ENCODE measurements at regions not wholly inside any gene's neighbourhood (a gene's known extent, or its start where the extent isn't known, plus 50 kb on each side); places are given as distances from the start of the nearest gene placed in this dataset.
A peak's percentile ranks its signal among the peaks of the same experiment; 100 is the strongest.
"Not testable (repeated sequence)": the region's sequence is repeated elsewhere in the genome, so short reads cannot be mapped to it uniquely, and the experiment has no call there.

DNA sequence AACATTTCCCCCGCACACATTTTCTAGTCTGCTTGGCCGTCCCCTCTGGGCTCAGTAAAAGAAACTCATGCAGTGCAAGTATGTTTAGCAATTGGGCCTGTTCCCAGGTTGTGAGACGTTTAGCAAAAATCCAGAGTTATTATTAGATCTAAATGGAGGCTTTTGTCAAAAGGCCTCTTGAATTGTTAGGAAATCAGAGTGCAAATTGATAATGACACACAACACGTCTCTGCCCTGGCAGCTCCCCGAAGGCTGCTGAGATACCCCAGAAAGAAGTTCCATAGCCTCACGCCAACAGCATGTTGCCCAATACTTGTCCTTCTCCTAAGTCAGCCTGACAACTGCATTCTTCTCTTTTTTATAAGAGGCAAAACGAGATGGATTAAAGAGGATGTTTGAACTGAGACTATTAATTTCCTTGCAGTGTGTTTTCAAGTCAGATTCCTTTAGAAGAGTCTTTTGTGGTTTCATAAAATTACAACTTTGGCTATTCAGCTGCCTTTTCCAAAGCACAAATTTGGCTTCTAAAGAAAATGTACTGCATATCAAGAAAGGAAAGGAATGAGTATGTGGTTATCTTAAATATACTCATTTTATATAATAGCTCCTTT, 202.2 kb downstream of the TRIB2 start:
- TF ChIP-seq, protein P1, sequence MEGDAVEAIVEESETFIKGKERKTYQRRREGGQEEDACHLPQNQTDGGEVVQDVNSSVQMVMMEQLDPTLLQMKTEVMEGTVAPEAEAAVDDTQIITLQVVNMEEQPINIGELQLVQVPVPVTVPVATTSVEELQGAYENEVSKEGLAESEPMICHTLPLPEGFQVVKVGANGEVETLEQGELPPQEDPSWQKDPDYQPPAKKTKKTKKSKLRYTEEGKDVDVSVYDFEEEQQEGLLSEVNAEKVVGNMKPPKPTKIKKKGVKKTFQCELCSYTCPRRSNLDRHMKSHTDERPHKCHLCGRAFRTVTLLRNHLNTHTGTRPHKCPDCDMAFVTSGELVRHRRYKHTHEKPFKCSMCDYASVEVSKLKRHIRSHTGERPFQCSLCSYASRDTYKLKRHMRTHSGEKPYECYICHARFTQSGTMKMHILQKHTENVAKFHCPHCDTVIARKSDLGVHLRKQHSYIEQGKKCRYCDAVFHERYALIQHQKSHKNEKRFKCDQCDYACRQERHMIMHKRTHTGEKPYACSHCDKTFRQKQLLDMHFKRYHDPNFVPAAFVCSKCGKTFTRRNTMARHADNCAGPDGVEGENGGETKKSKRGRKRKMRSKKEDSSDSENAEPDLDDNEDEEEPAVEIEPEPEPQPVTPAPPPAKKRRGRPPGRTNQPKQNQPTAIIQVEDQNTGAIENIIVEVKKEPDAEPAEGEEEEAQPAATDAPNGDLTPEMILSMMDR (IDR thresholded peaks at IDR 0.05): no peak
- no peak for TF ChIP-seq POLR2A (IDR thresholded peaks at IDR 0.05)
- intact Hi-C loops (cut with DNase I): loop anchor here in 5 of 10 donors (5.0 kb wide), 5 partner anchors 72 to 182 kb away; no protein-coding TSS in a partner anchor
- peaks cover 0 to 28% (median 16%) of the 10 kb centered on the region in 12 donors for H3K4me1 ChIP-seq
- DNase-seq (peak; percentile 57 to 88 (median 71)), ATAC-seq (peak; percentile 85 to 97 (median 94))
- peak overlapping the region in 1 of 12 donors; percentile 2 for H3K4me3 ChIP-seq
- H3K27me3 ChIP-seq: no peaks in the 10 kb centered on the region
- H3K9me3 ChIP-seq: no peaks in the 10 kb centered on the region
- 24 to 36% (median 32%) methylated on average over 7 of the region's 7 CpGs for WGBS, 4 donors
- H3K27ac ChIP-seq: peak overlapping the region; percentile 39 to 90 (median 77)
- H3K36me3 ChIP-seq: no peaks in the 10 kb centered on the region

DNA sequence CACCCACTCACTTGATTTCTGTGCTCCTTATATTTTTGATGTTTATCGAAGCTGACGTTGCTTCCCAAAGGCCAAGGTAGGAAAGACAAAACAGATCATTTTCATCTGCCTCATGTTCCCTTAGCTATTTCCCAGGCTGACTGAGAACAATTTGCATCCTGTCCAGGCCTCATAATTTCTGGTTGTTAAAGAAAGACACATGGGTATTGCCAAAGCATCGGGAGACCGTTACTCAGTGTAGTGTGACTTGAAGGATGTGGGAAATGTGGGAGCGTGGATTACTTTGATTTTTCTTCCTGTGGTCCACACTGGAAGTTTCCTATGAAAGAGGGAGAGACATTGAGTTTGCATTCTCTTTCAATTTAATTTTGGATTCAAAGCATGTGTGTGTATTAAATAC, 204.6 kb downstream of the TRIB2 start:
- intact Hi-C loops (cut with DNase I): loop anchor here in 4 of 10 donors (5.0 to 10.0 kb wide), 4 partner anchors 94 to 1097 kb away; no protein-coding TSS in a partner anchor
- 63 to 77% (median 70%) methylated on average over 5 of the region's 5 CpGs for WGBS, 4 donors
- Histone ChIP-seq H3K4me1 (peaks cover 0 to 28% (median 16%) of the 10 kb centered on the region in 12 donors), H3K9me3 (no peaks in the 10 kb centered on the region), H3K27ac (peak overlapping the region in 1 of 12 donors; percentile 8), H3K36me3 (no peaks in the 10 kb centered on the region), H3K4me3 (no peak overlapping the region), H3K27me3 (no peaks in the 10 kb centered on the region)
- TF ChIP-seq POLR2A (IDR thresholded peaks at IDR 0.05): no peak
- TF ChIP-seq, protein P1 (IDR thresholded peaks at IDR 0.05): no peak
- no peak for ATAC-seq
- DNase-seq: no peak

DNA sequence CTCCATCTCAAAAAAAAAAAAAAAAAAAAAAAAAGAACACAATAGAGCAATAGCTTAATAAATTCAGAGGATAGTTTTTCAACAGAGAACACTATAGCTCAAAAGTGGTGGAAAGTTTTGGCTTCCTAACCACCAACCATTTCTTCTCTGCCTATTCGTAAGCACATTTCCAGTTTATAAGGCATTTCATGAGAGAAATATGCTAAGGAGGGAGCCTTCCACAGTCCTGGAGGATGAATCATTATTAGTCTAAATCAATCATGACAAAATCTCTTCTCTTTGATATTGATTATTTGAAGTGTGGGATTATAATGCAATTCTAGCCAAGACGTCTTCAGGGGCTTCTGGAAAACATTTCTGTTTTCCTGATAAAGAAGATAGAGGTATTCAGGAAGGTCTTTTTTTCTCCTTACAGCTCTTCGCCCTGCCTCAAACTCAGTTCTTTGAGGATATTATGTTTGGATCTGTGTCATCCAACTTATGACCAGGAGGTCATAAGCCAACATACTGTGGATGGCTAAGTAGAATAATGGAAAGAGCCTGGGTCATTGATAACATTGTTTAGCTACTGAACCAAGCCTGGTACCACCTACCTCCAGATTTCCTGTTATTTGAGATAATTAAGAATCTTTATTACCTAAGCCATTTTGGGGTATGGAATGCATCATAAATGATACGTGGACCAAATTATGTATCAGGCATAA, 207.3 kb downstream of the TRIB2 start:
- no peaks in the 10 kb centered on the region for H3K27me3 ChIP-seq
- no peak overlapping the region for H3K27ac ChIP-seq
- H3K4me3 ChIP-seq: no peak overlapping the region
- ATAC-seq (no peak), DNase-seq (no peak)
- no peaks in the 10 kb centered on the region for H3K36me3 ChIP-seq
- no peaks in the 10 kb centered on the region for H3K9me3 ChIP-seq
- 88 to 93% (median 91%) methylated on average over 4 of the region's 4 CpGs for WGBS, 4 donors
- TF ChIP-seq POLR2A (IDR thresholded peaks at IDR 0.05): no peak
- TF ChIP-seq, protein P1 (IDR thresholded peaks at IDR 0.05): no peak
- intact Hi-C loops (cut with DNase I): loop anchor here in 4 of 10 donors (2.0 to 10.0 kb wide), 5 partner anchors 97 to 1099 kb away; no protein-coding TSS in a partner anchor
- peaks cover 0 to 25% (median 13%) of the 10 kb centered on the region in 12 donors for H3K4me1 ChIP-seq

DNA sequence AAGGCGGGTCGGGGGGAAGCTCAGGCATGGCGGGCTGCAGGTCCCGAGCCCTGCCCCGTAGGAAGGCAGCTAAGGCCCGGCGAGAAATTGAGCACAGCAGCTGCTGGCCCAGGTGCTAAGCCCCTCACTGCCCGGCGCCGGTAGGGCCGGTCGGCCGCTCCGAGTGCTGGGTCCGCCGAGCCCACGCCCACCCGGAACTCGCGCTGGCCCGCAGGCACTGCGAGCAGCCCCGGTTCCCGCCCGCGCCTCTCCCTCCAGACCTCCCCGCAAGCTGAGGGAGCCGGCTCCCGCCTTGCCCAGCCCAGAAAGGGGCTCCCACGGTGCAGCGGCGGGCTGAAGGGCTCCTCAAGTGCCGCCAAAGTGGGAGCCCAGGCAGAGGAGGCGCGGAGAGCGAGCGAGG, 209.9 kb downstream of the TRIB2 start:
- not testable (repeated sequence) for H3K27me3 ChIP-seq, H3K27ac ChIP-seq, H3K4me3 ChIP-seq, ATAC-seq, H3K36me3 ChIP-seq, H3K9me3 ChIP-seq, DNase-seq
- WGBS, 4 donors: 96 to 98% (median 97%) methylated on average over 18 to 37 of the region's 37 CpGs
- peaks cover 6 to 39% (median 21%) of the 10 kb centered on the region in 12 donors for H3K4me1 ChIP-seq
- intact Hi-C loops (cut with DNase I): loop anchor here in 4 of 10 donors (5.0 to 10.0 kb wide), 6 partner anchors 102 to 1102 kb away; no protein-coding TSS in a partner anchor

Measured in heart left ventricle (tissue), 16 donors.